A549 (cell line): ENCODE measurements at regions not wholly inside any gene's neighbourhood (a gene's known extent, or its start where the extent isn't known, plus 50 kb on each side); places are given as distances from the start of the nearest gene placed in this dataset.

ENCODE experiments used
- ATAC-seq, 2 experiments: fragments of 200-7000 bp in 1 of 2; fragments of >200 bp in 1 of 2; cut with Nextera tagmentation in 1 of 2; cut with Tn5 transposase in 1 of 2; 3 replicates each; pipeline versions ENCODE4 v1.8.0 to v1.9.1; 2018 to 2020; ENCODE audit warnings: mild to moderate bottlenecking in 1 of 2, moderate library complexity in 1 of 2
- CTCF ChIA-PET: fragments of 300-600 bp; sonication (Branson Sonifier 250); formaldehyde crosslinking; extraction: SDS; loops from one replicate; lab custom pipeline; 2021; ENCODE audit warnings: antibody characterized with exemption, inconsistent platforms; lab: Yijun Ruan, JAX
- POLR2A ChIA-PET: fragments of 350-600 bp; formaldehyde crosslinking; extraction: SDS; loops from one replicate; lab custom pipeline; 2021; ENCODE audit warnings: antibody characterized with exemption, inconsistent platforms; lab: Yijun Ruan, JAX
- DNase-seq, 2 experiments: peaks; one replicate each; pipeline versions ENCODE4 v3.0.0 to v3.0.0-alpha.2; 2011 to 2016; ENCODE audit warnings: low read depth in 1 of 2, low spot score in 1 of 2
- FAIRE-seq: peaks from 2 replicates; lab custom pipeline; 2011; peaks lifted over from hg19 to GRCh38; lab: Jason Lieb, UNC
- H3K27ac ChIP-seq, 2 experiments: fragments of >200 bp; sonication (Bioruptor Twin); formaldehyde crosslinking; 3 replicates each; pipeline ENCODE4 v1.5.1; 2016 to 2017
- H3K4me1 ChIP-seq: fragments of >200 bp; sonication (Bioruptor Twin); formaldehyde crosslinking; 3 replicates; pipeline ENCODE4 v1.6.1; 2016
- H3K4me2 ChIP-seq: fragments of >200 bp; sonication (Bioruptor Twin); formaldehyde crosslinking; 3 replicates; pipeline ENCODE4 v1.6.1; 2016
- H3K4me3 ChIP-seq: fragments of >200 bp; sonication (Bioruptor Twin); formaldehyde crosslinking; 3 replicates; pipeline ENCODE4 v1.5.1; 2016
- H3K9me3 ChIP-seq: fragments of >200 bp; sonication (Bioruptor Twin); formaldehyde crosslinking; 3 replicates; pipeline ENCODE4 v1.6.1; 2016
- BCL3 ChIP-seq: fragments of >200 bp; sonication (Bioruptor Twin); formaldehyde crosslinking; IDR thresholded peaks from 3 replicates; pipeline ENCODE4 v1.6.1; 2016
- CEBPB ChIP-seq, 2 experiments: fragments of >200 bp in 1 of 2; sonication (Bioruptor Twin) in 1 of 2; formaldehyde crosslinking in 1 of 2; IDR thresholded peaks; 2 replicates each; pipeline ENCODE4 v1.6.1; 2012 to 2016
- CHD4 ChIP-seq: fragments of 200-600 bp; sonication (generic); IDR thresholded peaks from 2 replicates; pipeline ENCODE4 v1.6.1; 2016; ENCODE audit warnings: antibody characterized with exemption, mild to moderate bottlenecking, borderline replicate concordance
- EP300 ChIP-seq, 2 experiments: fragments of >200 bp; sonication (Bioruptor Twin); formaldehyde crosslinking; IDR thresholded peaks; 2 replicates in 1 of 2; 3 replicates in 1 of 2; pipeline ENCODE4 v1.6.1; 2016 to 2017
- FOSB ChIP-seq: fragments of 250-450 bp; sonication (Bioruptor Pico); IDR thresholded peaks from 2 replicates; pipeline ENCODE4 v1.5.0; 2020; ENCODE audit warnings: mild to moderate bottlenecking, moderate library complexity
- GATA3 ChIP-seq: IDR thresholded peaks from 2 replicates; pipeline ENCODE4 v1.6.1; 2012; ENCODE audit warnings: borderline replicate concordance
- HOXA7 ChIP-seq: fragments of 250-450 bp; sonication (Bioruptor Pico); IDR thresholded peaks from 2 replicates; pipeline ENCODE4 v1.5.0; 2020; ENCODE audit warnings: mild to moderate bottlenecking, moderate library complexity
- MAZ ChIP-seq: fragments of 150-350 bp; IDR thresholded peaks from 2 replicates; pipeline ENCODE4 v1.6.1; 2014; ENCODE audit warnings: antibody characterized with exemption, low read depth, low read length, borderline replicate concordance
- NFE2L2 ChIP-seq: fragments of 150-350 bp; conservative IDR thresholded peaks from 2 replicates; pipeline ENCODE4 v1.6.1; 2014; ENCODE audit warnings: low read length
- PBX3 ChIP-seq: IDR thresholded peaks from 2 replicates; pipeline ENCODE4 v1.6.1; 2012
- POLR2AphosphoS2 ChIP-seq: conservative IDR thresholded peaks from 2 replicates; pipeline ENCODE4 v1.6.1; 2012; ENCODE audit warnings: low read length, improper control_type of control experiment, inconsistent platforms
- SMC3 ChIP-seq: fragments of >200 bp; sonication (Bioruptor Twin); formaldehyde crosslinking; IDR thresholded peaks from 3 replicates; pipeline ENCODE4 v1.6.1; 2018; ENCODE audit warnings: inconsistent platforms
- SREBF2 ChIP-seq: fragments of 450-650 bp; IDR thresholded peaks from 2 replicates; pipeline ENCODE4 v1.6.1; 2014; ENCODE audit warnings: mild to moderate bottlenecking, moderate library complexity
- TFCP2L1 ChIP-seq: fragments of 250-450 bp; sonication (Bioruptor Pico); IDR thresholded peaks from 2 replicates; pipeline ENCODE4 v1.5.0; 2021; ENCODE audit warnings: mild to moderate bottlenecking
- WGBS: methylation state at CpG from one replicate; pipeline ENCODE4 v1.1.6; 2017; ENCODE audit errors: missing lambda C conversion rate; 5-methylcytosine and 5-hydroxymethylcytosine counted together
- TF ChIP-seq, protein P1 (sequence below): IDR thresholded peaks from 2 replicates; pipeline ENCODE4 v1.6.1; 2012; ENCODE audit warnings: low read depth, borderline replicate concordance
- TF ChIP-seq, protein P2 (sequence below): fragments of 450-650 bp; IDR thresholded peaks from 2 replicates; pipeline ENCODE4 v1.6.1; 2014; ENCODE audit warnings: antibody characterized with exemption
- TF ChIP-seq, protein P3 (sequence below): fragments of 200-600 bp; sonication (generic); IDR thresholded peaks from 2 replicates; pipeline ENCODE4 v1.6.1; 2016; ENCODE audit warnings: antibody characterized with exemption, mild to moderate bottlenecking, moderate library complexity

DNA sequence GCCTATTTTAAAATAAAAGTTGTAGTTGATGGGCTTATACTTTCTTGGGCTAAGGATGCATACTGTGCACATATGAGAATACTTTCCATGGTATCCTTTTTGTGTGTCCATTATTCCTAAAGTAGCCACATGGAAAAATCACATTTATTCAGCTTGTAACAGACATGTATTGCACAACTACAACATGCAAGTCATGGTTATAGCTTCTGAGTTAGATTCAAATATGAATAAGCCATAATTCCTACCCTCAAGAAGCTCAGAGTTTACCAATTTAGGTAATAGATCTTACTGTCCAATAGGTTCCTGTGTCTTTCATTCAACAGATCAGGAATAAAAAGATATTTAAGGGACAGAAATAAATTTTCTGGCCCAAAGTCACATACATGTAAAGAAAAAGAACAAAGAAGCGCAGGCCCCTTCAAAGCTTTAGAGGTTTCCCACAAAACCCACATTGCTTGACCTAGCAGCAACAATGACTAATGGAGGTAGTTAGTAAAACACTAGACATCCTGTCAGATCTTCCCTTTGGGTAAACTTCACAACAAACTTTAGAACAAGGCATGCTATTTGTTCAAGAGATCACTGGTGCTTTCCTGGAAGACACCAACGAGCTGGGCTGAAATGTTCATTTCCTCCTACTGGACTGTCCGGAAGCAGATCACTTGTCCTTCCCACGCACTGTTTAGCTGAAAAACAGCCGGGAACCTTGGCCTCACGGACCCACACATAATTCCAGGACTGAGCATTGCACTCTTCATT lies 78.4 kb upstream of the ITGA1 start:
- POLR2A ChIA-PET = no interaction called here
- TF ChIP-seq FOSB (CRISPR knock-in tag) = no peak
- no peak for TF ChIP-seq TFCP2L1 (CRISPR knock-in tag)
- TF ChIP-seq CEBPB (IDR thresholded peaks at IDR 0.05) = no peak
- TF ChIP-seq CHD4 = no peak
- TF ChIP-seq NFE2L2 = 0 out of 2 replicates have a peak, but pooled peaks have one; percentile 6
- FAIRE-seq (no peak), ATAC-seq (no peak), DNase-seq (no peak)
- WGBS = 45% methylated on average over 6 of the region's 6 CpGs
- Histone ChIP-seq H3K4me3 (no peak overlapping the region), H3K4me1 (no peaks in the 10 kb centered on the region), H3K4me2 (no peak overlapping the region), H3K9me3 (no peaks in the 10 kb centered on the region), H3K27ac (no peak overlapping the region)
- CTCF ChIA-PET = no interaction called here

GRCh38 chr5:52710310-52710971 lies 77.3 kb upstream of the ITGA1 start:
- FAIRE-seq = no peak
- Histone ChIP-seq H3K27ac (no peak overlapping the region), H3K4me3 (no peak overlapping the region), H3K4me2 (no peak overlapping the region), H3K9me3 (no peaks in the 10 kb centered on the region), H3K4me1 (no peaks in the 10 kb centered on the region)
- ATAC-seq = no peak
- no peak for DNase-seq
- 18% methylated on average over 2 of the region's 2 CpGs for WGBS
- CTCF ChIA-PET = no interaction called here
- POLR2A ChIA-PET = no interaction called here
- TF ChIP-seq, protein P1, sequence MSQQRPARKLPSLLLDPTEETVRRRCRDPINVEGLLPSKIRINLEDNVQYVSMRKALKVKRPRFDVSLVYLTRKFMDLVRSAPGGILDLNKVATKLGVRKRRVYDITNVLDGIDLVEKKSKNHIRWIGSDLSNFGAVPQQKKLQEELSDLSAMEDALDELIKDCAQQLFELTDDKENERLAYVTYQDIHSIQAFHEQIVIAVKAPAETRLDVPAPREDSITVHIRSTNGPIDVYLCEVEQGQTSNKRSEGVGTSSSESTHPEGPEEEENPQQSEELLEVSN = no peak

DNA sequence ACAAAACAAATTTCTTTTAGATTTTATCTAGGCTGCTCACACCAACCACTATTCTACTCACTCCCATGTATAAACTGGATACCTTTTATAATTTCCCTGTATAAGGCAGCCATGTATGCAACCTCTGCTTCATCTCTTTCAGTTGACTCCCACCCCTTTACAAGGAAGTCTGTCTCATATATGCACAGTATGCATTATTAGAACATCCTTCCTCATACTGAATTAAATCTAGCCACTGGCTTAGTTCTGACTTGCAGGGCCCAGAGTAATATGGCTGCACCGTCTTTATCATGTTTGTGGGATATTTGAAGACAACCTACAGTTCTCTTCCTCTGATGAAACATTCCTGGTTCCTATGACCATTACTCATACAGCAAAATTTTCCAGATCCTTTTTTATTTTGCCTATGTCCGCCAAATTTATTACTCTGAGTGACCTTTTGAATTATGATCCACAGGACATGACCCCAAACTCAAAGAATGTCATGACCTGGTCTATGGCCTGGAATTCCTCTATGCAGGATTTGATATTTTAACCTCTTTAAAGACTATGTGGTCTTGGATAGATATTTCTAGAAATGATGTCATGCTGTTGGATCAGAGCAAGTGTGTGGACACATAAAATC lies 76.6 kb upstream of the ITGA1 start:
- H3K4me3 ChIP-seq = no peak overlapping the region
- H3K4me1 ChIP-seq = no peaks in the 10 kb centered on the region
- no peak overlapping the region for H3K4me2 ChIP-seq
- TF ChIP-seq, protein P2, sequence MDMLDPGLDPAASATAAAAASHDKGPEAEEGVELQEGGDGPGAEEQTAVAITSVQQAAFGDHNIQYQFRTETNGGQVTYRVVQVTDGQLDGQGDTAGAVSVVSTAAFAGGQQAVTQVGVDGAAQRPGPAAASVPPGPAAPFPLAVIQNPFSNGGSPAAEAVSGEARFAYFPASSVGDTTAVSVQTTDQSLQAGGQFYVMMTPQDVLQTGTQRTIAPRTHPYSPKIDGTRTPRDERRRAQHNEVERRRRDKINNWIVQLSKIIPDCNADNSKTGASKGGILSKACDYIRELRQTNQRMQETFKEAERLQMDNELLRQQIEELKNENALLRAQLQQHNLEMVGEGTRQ = no peak
- TF ChIP-seq FOSB (CRISPR knock-in tag) (no peak), SMC3 (no peak)
- TF ChIP-seq, protein P3, sequence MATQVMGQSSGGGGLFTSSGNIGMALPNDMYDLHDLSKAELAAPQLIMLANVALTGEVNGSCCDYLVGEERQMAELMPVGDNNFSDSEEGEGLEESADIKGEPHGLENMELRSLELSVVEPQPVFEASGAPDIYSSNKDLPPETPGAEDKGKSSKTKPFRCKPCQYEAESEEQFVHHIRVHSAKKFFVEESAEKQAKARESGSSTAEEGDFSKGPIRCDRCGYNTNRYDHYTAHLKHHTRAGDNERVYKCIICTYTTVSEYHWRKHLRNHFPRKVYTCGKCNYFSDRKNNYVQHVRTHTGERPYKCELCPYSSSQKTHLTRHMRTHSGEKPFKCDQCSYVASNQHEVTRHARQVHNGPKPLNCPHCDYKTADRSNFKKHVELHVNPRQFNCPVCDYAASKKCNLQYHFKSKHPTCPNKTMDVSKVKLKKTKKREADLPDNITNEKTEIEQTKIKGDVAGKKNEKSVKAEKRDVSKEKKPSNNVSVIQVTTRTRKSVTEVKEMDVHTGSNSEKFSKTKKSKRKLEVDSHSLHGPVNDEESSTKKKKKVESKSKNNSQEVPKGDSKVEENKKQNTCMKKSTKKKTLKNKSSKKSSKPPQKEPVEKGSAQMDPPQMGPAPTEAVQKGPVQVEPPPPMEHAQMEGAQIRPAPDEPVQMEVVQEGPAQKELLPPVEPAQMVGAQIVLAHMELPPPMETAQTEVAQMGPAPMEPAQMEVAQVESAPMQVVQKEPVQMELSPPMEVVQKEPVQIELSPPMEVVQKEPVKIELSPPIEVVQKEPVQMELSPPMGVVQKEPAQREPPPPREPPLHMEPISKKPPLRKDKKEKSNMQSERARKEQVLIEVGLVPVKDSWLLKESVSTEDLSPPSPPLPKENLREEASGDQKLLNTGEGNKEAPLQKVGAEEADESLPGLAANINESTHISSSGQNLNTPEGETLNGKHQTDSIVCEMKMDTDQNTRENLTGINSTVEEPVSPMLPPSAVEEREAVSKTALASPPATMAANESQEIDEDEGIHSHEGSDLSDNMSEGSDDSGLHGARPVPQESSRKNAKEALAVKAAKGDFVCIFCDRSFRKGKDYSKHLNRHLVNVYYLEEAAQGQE = no peak
- no peak for FAIRE-seq
- CTCF ChIA-PET = interaction anchor here (0.5 to 1.5 kb wide), 2 partner anchors 17 to 23 kb away, joined by 3 to 5 read pairs; no protein-coding TSS in a partner anchor
- H3K27ac ChIP-seq = no peak overlapping the region
- POLR2A ChIA-PET = no interaction called here
- H3K9me3 ChIP-seq = no peaks in the 10 kb centered on the region
- WGBS = 60% methylated on average over 2 of the region's 2 CpGs
- no peak for DNase-seq
- no peak for ATAC-seq

DNA sequence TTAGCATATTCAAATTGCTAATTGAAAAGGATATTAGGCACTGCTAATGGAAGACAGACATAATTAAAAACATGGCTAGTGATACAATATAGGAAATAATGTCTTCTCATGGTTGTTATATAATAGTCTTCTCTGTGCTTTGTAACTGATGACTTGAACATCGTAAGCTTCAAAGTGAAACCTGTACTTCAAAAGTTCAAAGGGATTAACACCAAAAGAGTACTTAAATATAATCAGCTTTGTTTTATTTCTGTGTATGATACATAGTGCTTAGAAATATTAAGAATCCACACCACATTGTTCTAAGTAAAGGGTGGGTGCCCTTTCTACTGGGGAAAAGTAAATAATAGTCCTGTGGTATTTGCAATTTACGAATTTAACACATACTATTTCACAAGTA lies 75.4 kb upstream of the ITGA1 start:
- DNase-seq (no peak), FAIRE-seq (no peak), ATAC-seq (no peak)
- Histone ChIP-seq H3K27ac (no peak overlapping the region), H3K4me3 (no peak overlapping the region), H3K4me1 (no peaks in the 10 kb centered on the region), H3K9me3 (no peaks in the 10 kb centered on the region), H3K4me2 (no peak overlapping the region)
- CTCF ChIA-PET = interaction anchor here (1.5 kb wide), 1 partner anchor 19 kb away, joined by 5 read pairs; no protein-coding TSS in a partner anchor
- 39% methylated on average over 2 of the region's 2 CpGs for WGBS
- POLR2A ChIA-PET = no interaction called here
- TF ChIP-seq GATA3 (no peak), MAZ (no peak), BCL3 (no peak), HOXA7 (CRISPR knock-in tag) (no peak), CEBPB (IDR thresholded peaks at IDR 0.05) (no peak), PBX3 (no peak), EP300 (IDR thresholded peaks at IDR 0.05) (no peak), POLR2AphosphoS2 (no peak), SREBF2 (no peak), TFCP2L1 (CRISPR knock-in tag) (no peak)
